Caco-2 (cell line): ENCODE measurements at regions not wholly inside any gene's neighbourhood (a gene's known extent, or its start where the extent isn't known, plus 50 kb on each side); places are given as distances from the start of the nearest gene placed in this dataset.

Source experiments
- BruUV-seq: library from RNA; stranded (reverse); fragments of 400-500 nt; replicated peaks from 2 replicates; lab custom pipeline; 2021; lab: Mats Ljungman, UMichigan
- CTCF ChIA-PET: fragments of 300-600 bp; sonication (Branson Sonifier 250); formaldehyde crosslinking; loops from one replicate; lab custom pipeline; 2022; ENCODE audit warnings: antibody characterized with exemption; lab: Charles Lee
- POLR2A ChIA-PET: fragments of 300-600 bp; sonication (Branson Sonifier 250); formaldehyde crosslinking; loops from one replicate; lab custom pipeline; 2022; ENCODE audit warnings: antibody characterized with exemption; lab: Charles Lee
- DNase-seq, 2 experiments: peaks; one replicate each; pipeline versions ENCODE4 v3.0.0 to v3.0.0-alpha.2; 2020 to 2022
- H3K27me3 ChIP-seq: replicated peaks from 2 replicates; pipeline ENCODE4 v1.6.0; 2011; ENCODE audit warnings: low read length; ENCODE audit not compliant: control insufficient read depth, insufficient read depth
- H3K36me3 ChIP-seq: 2 replicates; pipeline ENCODE4 v1.5.1; 2011; ENCODE audit warnings: low read length; ENCODE audit not compliant: control insufficient read depth, insufficient read depth
- H3K4me1 ChIP-seq: fragments of 250-450 bp; sonication (Bioruptor Pico); 2 replicates; pipeline ENCODE4 v1.5.1; 2020; ENCODE audit warnings: mild to moderate bottlenecking
- H3K4me3 ChIP-seq: 2 replicates; pipeline ENCODE4 v1.5.1; 2011; ENCODE audit warnings: low read depth, mild to moderate bottlenecking, control low read depth, low read length
- H3K9me3 ChIP-seq: fragments of 250-450 bp; sonication (Bioruptor Pico); 2 replicates; pipeline ENCODE4 v1.5.1; 2020; ENCODE audit warnings: mild to moderate bottlenecking, moderate library complexity
- H3K27ac Mint-ChIP-seq: one replicate; pipeline ENCODE4 v1.8.0; 2022; ENCODE audit warnings: mixed read lengths; ENCODE audit not compliant: unreplicated experiment
- H3K27me3 Mint-ChIP-seq: one replicate; pipeline ENCODE4 v1.8.0; 2022; ENCODE audit warnings: mixed read lengths; ENCODE audit not compliant: insufficient read depth, unreplicated experiment
- H3K36me3 Mint-ChIP-seq: one replicate; pipeline ENCODE4 v1.8.0; 2022; ENCODE audit warnings: mild to moderate bottlenecking, mixed read lengths; ENCODE audit not compliant: insufficient read depth, unreplicated experiment
- H3K4me1 Mint-ChIP-seq: one replicate; pipeline ENCODE4 v1.8.0; 2022; ENCODE audit warnings: low read depth, mixed read lengths; ENCODE audit not compliant: unreplicated experiment
- H3K4me3 Mint-ChIP-seq: one replicate; pipeline ENCODE4 v1.8.0; 2022; ENCODE audit warnings: mild to moderate bottlenecking, moderate library complexity, mixed read lengths; ENCODE audit not compliant: unreplicated experiment
- H3K9me3 Mint-ChIP-seq: one replicate; pipeline ENCODE4 v1.8.0; 2022; ENCODE audit warnings: mixed read lengths; ENCODE audit not compliant: unreplicated experiment
- CTCF ChIP-seq, 2 experiments: fragments of 200-600 bp in 1 of 2; IDR thresholded peaks; 1 replicate in 1 of 2; 2 replicates in 1 of 2; pipeline versions ENCODE4 v1.5.1 to v1.8.0; 2011 to 2022; ENCODE audit warnings: antibody characterized with exemption in 1 of 2, control low read depth in 1 of 2, inconsistent platforms in 1 of 2, low read depth in 1 of 2, low read length in 1 of 2, mild to moderate bottlenecking in 1 of 2, moderate library complexity in 1 of 2; ENCODE audit not compliant: insufficient read depth in 1 of 2, severe bottlenecking in 1 of 2, unreplicated experiment in 1 of 2
- intact Hi-C: fragments of 100-400 bp; cut with micrococcal nuclease; formaldehyde crosslinking; loops from one replicate; pipeline ENCODE4 v1.10.0; 2022; ENCODE audit not compliant: unreplicated experiment

GRCh38 chr13:65470781-65471180, 1759.4 kb downstream of the PCDH9 start:
- no peak overlapping the region for H3K4me3 ChIP-seq
- no peaks in the 10 kb centered on the region for H3K9me3 Mint-ChIP-seq
- H3K36me3 ChIP-seq = no peaks in the 10 kb centered on the region
- intact Hi-C loops = no loop called here
- DNase-seq = no peak
- TF ChIP-seq CTCF (IDR thresholded peaks at IDR 0.05; ENCODE audit: insufficient read depth in 1 of 2, low read depth in 1 of 2, low read length in 1 of 2, severe bottlenecking in 1 of 2, unreplicated experiment in 1 of 2) = no peak
- H3K4me1 Mint-ChIP-seq = no peaks in the 10 kb centered on the region
- BruUV-seq = no TSS peak
- no peak overlapping the region for H3K4me3 Mint-ChIP-seq
- no peaks in the 10 kb centered on the region for H3K4me1 ChIP-seq
- H3K27me3 Mint-ChIP-seq = no peaks in the 10 kb centered on the region
- ChIA-PET CTCF (no interaction called here), POLR2A (no interaction called here)
- H3K9me3 ChIP-seq = no peaks in the 10 kb centered on the region
- H3K27me3 ChIP-seq = no peaks in the 10 kb centered on the region
- H3K27ac Mint-ChIP-seq = no peak overlapping the region
- no peaks in the 10 kb centered on the region for H3K36me3 Mint-ChIP-seq

DNA sequence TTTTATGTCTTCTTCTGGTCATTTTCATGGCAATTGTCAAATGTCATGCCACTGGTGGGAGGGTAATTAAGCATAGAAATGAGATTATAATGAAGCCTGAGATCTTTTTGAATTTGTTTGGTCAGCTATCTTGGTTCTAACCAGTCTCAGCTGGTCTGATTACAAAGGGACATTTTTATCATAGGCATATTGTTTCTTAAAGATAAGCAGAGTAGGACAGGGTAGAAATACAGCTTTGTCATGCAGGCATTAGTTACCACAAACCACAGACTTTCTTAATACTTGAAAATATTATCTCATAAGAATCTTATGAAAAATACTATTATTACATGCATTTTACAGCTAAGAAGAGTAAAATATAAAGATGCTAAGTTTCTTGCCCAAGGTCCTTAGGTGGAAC, 1761.5 kb downstream of the PCDH9 start:
- no peak for TF ChIP-seq CTCF (IDR thresholded peaks at IDR 0.05; ENCODE audit: insufficient read depth in 1 of 2, low read depth in 1 of 2, low read length in 1 of 2, severe bottlenecking in 1 of 2, unreplicated experiment in 1 of 2)
- Mint-ChIP-seq H3K9me3 (no peaks in the 10 kb centered on the region), H3K27me3 (no peaks in the 10 kb centered on the region), H3K4me3 (no peak overlapping the region), H3K27ac (no peak overlapping the region), H3K4me1 (no peaks in the 10 kb centered on the region), H3K36me3 (no peaks in the 10 kb centered on the region)
- no peak for DNase-seq
- intact Hi-C loops = no loop called here
- BruUV-seq = no TSS peak
- CTCF ChIA-PET = no interaction called here
- H3K4me3 ChIP-seq = no peak overlapping the region
- POLR2A ChIA-PET = no interaction called here
- no peaks in the 10 kb centered on the region for H3K9me3 ChIP-seq
- no peaks in the 10 kb centered on the region for H3K4me1 ChIP-seq
- H3K36me3 ChIP-seq = no peaks in the 10 kb centered on the region
- no peaks in the 10 kb centered on the region for H3K27me3 ChIP-seq

GRCh38 chr13:65461590-65461989, 1768.5 kb downstream of the PCDH9 start:
- no peaks in the 10 kb centered on the region for H3K4me1 Mint-ChIP-seq
- no TSS peak for BruUV-seq
- Histone ChIP-seq H3K27me3 (no peaks in the 10 kb centered on the region), H3K4me3 (no peak overlapping the region), H3K4me1 (no peaks in the 10 kb centered on the region), H3K9me3 (no peaks in the 10 kb centered on the region), H3K36me3 (no peaks in the 10 kb centered on the region)
- H3K27me3 Mint-ChIP-seq = no peaks in the 10 kb centered on the region
- H3K36me3 Mint-ChIP-seq = no peaks in the 10 kb centered on the region
- no peak overlapping the region for H3K4me3 Mint-ChIP-seq
- ChIA-PET POLR2A (no interaction called here), CTCF (no interaction called here)
- DNase-seq = no peak
- no peak overlapping the region for H3K27ac Mint-ChIP-seq
- TF ChIP-seq CTCF (IDR thresholded peaks at IDR 0.05; ENCODE audit: insufficient read depth in 1 of 2, low read depth in 1 of 2, low read length in 1 of 2, severe bottlenecking in 1 of 2, unreplicated experiment in 1 of 2) = no peak
- H3K9me3 Mint-ChIP-seq = no peaks in the 10 kb centered on the region
- intact Hi-C loops = no loop called here
